Astrocyte (in vitro differentiated cells and primary cell): ENCODE measurements at regions not wholly inside any gene's neighbourhood (a gene's known extent, or its start where the extent isn't known, plus 50 kb on each side); places are given as distances from the start of the nearest gene placed in this dataset.

Source experiments
- DNase-seq: peaks from one replicate; pipeline ENCODE4 v3.0.0-alpha.2; 2010; ENCODE audit warnings: low read depth
- FAIRE-seq: peaks from 2 replicates; lab custom pipeline; 2011; peaks lifted over from hg19 to GRCh38; lab: Jason Lieb, UNC
- H2AFZ ChIP-seq: 2 replicates; pipeline ENCODE4 v1.6.0; 2012; ENCODE audit warnings: low read depth, low read length, inconsistent platforms
- H3K27ac ChIP-seq: 2 replicates; pipeline ENCODE4 v1.5.1; 2011; ENCODE audit warnings: low read depth, low read length, inconsistent platforms
- H3K27me3 ChIP-seq: 2 replicates; pipeline ENCODE4 v1.6.0; 2011; ENCODE audit warnings: low read length, inconsistent platforms; ENCODE audit not compliant: insufficient read depth
- H3K36me3 ChIP-seq: 2 replicates; pipeline ENCODE4 v1.5.1; 2011; ENCODE audit warnings: low read length, inconsistent platforms; ENCODE audit not compliant: insufficient read depth
- H3K4me1 ChIP-seq: 2 replicates; pipeline ENCODE4 v1.5.1; 2011; ENCODE audit warnings: low read length, inconsistent platforms; ENCODE audit not compliant: insufficient read depth
- H3K4me2 ChIP-seq: 2 replicates; pipeline ENCODE4 v1.6.0; 2012; ENCODE audit warnings: low read length, inconsistent platforms
- H3K4me3 ChIP-seq: 2 replicates; pipeline ENCODE4 v1.5.1; 2011; ENCODE audit warnings: low read depth, mild to moderate bottlenecking, low read length, inconsistent platforms; ENCODE audit not compliant: insufficient read depth
- H3K79me2 ChIP-seq: 2 replicates; pipeline ENCODE4 v1.6.0; 2012; ENCODE audit warnings: mild to moderate bottlenecking, low read length, inconsistent platforms; ENCODE audit not compliant: insufficient read depth
- H3K9ac ChIP-seq: 2 replicates; pipeline ENCODE4 v1.6.0; 2012; ENCODE audit warnings: mild to moderate bottlenecking, low read length, inconsistent platforms
- H3K9me3 ChIP-seq: 2 replicates; pipeline ENCODE4 v1.5.1; 2012; ENCODE audit warnings: low read depth, mild to moderate bottlenecking, low read length, inconsistent platforms; ENCODE audit not compliant: insufficient read depth
- H4K20me1 ChIP-seq: 2 replicates; pipeline ENCODE4 v1.6.0; 2012; ENCODE audit warnings: low read length, inconsistent platforms; ENCODE audit not compliant: insufficient read depth
- H3K27ac Mint-ChIP-seq: one replicate; pipeline ENCODE4 v1.8.0; 2021; ENCODE audit warnings: mild to moderate bottlenecking, mixed read lengths; ENCODE audit not compliant: unreplicated experiment
- H3K27me3 Mint-ChIP-seq: one replicate; pipeline ENCODE4 v1.8.0; 2021; ENCODE audit warnings: low read depth, mixed read lengths; ENCODE audit not compliant: unreplicated experiment
- H3K36me3 Mint-ChIP-seq: one replicate; pipeline ENCODE4 v1.8.0; 2021; ENCODE audit warnings: low read depth, mixed read lengths; ENCODE audit not compliant: unreplicated experiment
- H3K4me1 Mint-ChIP-seq: one replicate; pipeline ENCODE4 v1.8.0; 2021; ENCODE audit warnings: low read depth, mixed read lengths; ENCODE audit not compliant: unreplicated experiment
- H3K4me3 Mint-ChIP-seq: one replicate; pipeline ENCODE4 v1.8.0; 2021; ENCODE audit warnings: mild to moderate bottlenecking, moderate library complexity, mixed read lengths; ENCODE audit not compliant: unreplicated experiment
- H3K9me3 Mint-ChIP-seq: one replicate; pipeline ENCODE4 v1.8.0; 2021; ENCODE audit warnings: mild to moderate bottlenecking, mixed read lengths; ENCODE audit not compliant: unreplicated experiment
- CTCF ChIP-seq: IDR thresholded peaks from 2 replicates; pipeline ENCODE4 v1.5.1; 2011; ENCODE audit warnings: low read depth, mild to moderate bottlenecking, inconsistent platforms, low read length, moderate library complexity; ENCODE audit not compliant: insufficient read depth
- EZH2 ChIP-seq: IDR thresholded peaks from 2 replicates; pipeline ENCODE4 v1.6.1; 2012; ENCODE audit warnings: mild to moderate bottlenecking, low read length, inconsistent platforms; ENCODE audit not compliant: insufficient read depth

GRCh38 chr14:22338917-22339715 is 249.9 kb downstream of the DAD1 start:
- H3K9me3 ChIP-seq: peaks cover 2% of the 10 kb centered on the region
- H3K4me3 ChIP-seq: no peak overlapping the region
- no peaks in the 10 kb centered on the region for H3K36me3 Mint-ChIP-seq
- H3K9me3 Mint-ChIP-seq: peaks cover 6% of the 10 kb centered on the region
- FAIRE-seq: no peak
- H3K79me2 ChIP-seq: no peaks in the 10 kb centered on the region
- no peak overlapping the region for H2AFZ ChIP-seq
- no peaks in the 10 kb centered on the region for H4K20me1 ChIP-seq
- no peaks in the 10 kb centered on the region for H3K36me3 ChIP-seq
- H3K9ac ChIP-seq: peak overlapping the region; percentile 21
- H3K4me1 ChIP-seq: no peaks in the 10 kb centered on the region
- no peak overlapping the region for H3K27ac Mint-ChIP-seq
- no peak overlapping the region for H3K27ac ChIP-seq
- no peaks in the 10 kb centered on the region for H3K27me3 Mint-ChIP-seq
- H3K27me3 ChIP-seq: peaks cover 2% of the 10 kb centered on the region
- DNase-seq: peak; percentile 74
- no peak overlapping the region for H3K4me3 Mint-ChIP-seq
- peaks cover 18% of the 10 kb centered on the region for H3K4me1 Mint-ChIP-seq
- TF ChIP-seq CTCF: no peak
- no peak for TF ChIP-seq EZH2
- H3K4me2 ChIP-seq: no peak overlapping the region

- Histone ChIP-seq H3K4me3 (no peak overlapping the region), H3K9ac (no peak overlapping the region), H3K36me3 (no peaks in the 10 kb centered on the region), H3K9me3 (no peaks in the 10 kb centered on the region), H3K27me3 (peaks cover 2% of the 10 kb centered on the region), H3K79me2 (no peaks in the 10 kb centered on the region), H2AFZ (no peak overlapping the region), H3K27ac (no peak overlapping the region), H4K20me1 (no peaks in the 10 kb centered on the region), H3K4me2 (no peak overlapping the region), H3K4me1 (peaks cover 4% of the 10 kb centered on the region)
- H3K4me1 Mint-ChIP-seq: peaks cover 18% of the 10 kb centered on the region
- FAIRE-seq (no peak), DNase-seq (no peak)
- no peak overlapping the region for H3K4me3 Mint-ChIP-seq
- no peak overlapping the region for H3K27ac Mint-ChIP-seq
- H3K27me3 Mint-ChIP-seq: no peaks in the 10 kb centered on the region
- H3K36me3 Mint-ChIP-seq: no peaks in the 10 kb centered on the region
- no peaks in the 10 kb centered on the region for H3K9me3 Mint-ChIP-seq
- TF ChIP-seq EZH2 (no peak), CTCF (no peak)
Observed at GRCh38 chr14:22338381-22338780, 250.6 kb downstream of the DAD1 start.

DNA sequence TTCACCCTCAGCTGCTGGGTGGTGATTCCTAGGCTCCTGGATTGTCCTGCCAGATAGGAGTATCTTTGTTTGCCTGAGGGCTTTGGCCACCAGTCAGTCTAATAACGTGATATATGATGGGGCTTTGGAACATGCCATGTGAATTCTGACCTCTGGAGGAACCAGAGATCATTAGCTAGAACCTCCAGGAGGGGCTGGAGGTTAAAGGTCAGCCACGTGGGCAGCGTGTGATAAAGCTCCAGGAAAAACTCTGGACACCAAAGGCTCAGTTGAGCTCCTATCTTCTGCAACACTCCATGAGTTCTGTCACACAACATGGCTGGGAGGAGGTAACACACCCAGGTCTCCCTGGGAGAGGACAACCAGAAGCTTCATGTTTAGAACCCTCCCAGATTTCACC is 251.1 kb downstream of the DAD1 start:
- TF ChIP-seq EZH2 (no peak), CTCF (no peak)
- H3K4me3 ChIP-seq: no peak overlapping the region
- no peaks in the 10 kb centered on the region for H3K27me3 Mint-ChIP-seq

More for the DNA sequence above, 251.1 kb downstream of the DAD1 start:
- no peak overlapping the region for H3K27ac ChIP-seq
- H3K4me1 ChIP-seq: peaks cover 4% of the 10 kb centered on the region
- peaks cover 2% of the 10 kb centered on the region for H3K27me3 ChIP-seq
- H2AFZ ChIP-seq: no peak overlapping the region
- H3K4me2 ChIP-seq: no peak overlapping the region
- no peaks in the 10 kb centered on the region for H3K36me3 Mint-ChIP-seq
- no peaks in the 10 kb centered on the region for H4K20me1 ChIP-seq
- H3K27ac Mint-ChIP-seq: no peak overlapping the region
- no peaks in the 10 kb centered on the region for H3K79me2 ChIP-seq
- no peaks in the 10 kb centered on the region for H3K9me3 Mint-ChIP-seq
- H3K4me3 Mint-ChIP-seq: no peak overlapping the region
- H3K9me3 ChIP-seq: no peaks in the 10 kb centered on the region
- no peak for DNase-seq
- H3K4me1 Mint-ChIP-seq: peaks cover 16% of the 10 kb centered on the region
- H3K36me3 ChIP-seq: no peaks in the 10 kb centered on the region
- no peak for FAIRE-seq
- H3K9ac ChIP-seq: no peak overlapping the region
